ENCODE measurements at regions not wholly inside any gene's neighbourhood (a gene's known extent, or its start where the extent isn't known, plus 50 kb on each side); places are given as distances from the start of the nearest gene placed in this dataset.

DNA sequence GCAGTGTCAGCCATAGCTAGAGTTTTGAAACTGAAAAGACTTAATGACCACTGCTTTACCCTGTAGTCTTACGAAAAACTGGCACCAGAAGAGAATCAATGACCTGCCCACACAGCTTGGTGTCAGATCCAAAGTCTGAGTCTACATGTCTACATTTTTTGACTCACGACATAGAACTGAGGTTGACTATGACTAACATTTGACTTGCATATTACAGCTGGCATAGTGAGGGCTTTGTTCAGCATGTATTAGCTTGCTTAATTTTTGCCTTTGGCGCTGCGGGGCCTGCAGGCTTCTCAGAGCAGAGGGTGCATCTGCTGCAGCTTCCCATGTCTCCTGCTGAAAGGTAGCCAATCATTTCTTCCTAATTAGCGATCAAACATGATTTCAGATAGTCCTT lies 167.0 kb downstream of the EBLN2 start:
- no peaks in the 10 kb centered on the region for H3K27me3 ChIP-seq
- TF ChIP-seq POLR2AphosphoS5 (IDR thresholded peaks at IDR 0.05) (no peak), EP300 (IDR thresholded peaks at IDR 0.05) (no peak), POLR2A (IDR thresholded peaks at IDR 0.05) (no peak)
- TF ChIP-seq, protein P1, sequence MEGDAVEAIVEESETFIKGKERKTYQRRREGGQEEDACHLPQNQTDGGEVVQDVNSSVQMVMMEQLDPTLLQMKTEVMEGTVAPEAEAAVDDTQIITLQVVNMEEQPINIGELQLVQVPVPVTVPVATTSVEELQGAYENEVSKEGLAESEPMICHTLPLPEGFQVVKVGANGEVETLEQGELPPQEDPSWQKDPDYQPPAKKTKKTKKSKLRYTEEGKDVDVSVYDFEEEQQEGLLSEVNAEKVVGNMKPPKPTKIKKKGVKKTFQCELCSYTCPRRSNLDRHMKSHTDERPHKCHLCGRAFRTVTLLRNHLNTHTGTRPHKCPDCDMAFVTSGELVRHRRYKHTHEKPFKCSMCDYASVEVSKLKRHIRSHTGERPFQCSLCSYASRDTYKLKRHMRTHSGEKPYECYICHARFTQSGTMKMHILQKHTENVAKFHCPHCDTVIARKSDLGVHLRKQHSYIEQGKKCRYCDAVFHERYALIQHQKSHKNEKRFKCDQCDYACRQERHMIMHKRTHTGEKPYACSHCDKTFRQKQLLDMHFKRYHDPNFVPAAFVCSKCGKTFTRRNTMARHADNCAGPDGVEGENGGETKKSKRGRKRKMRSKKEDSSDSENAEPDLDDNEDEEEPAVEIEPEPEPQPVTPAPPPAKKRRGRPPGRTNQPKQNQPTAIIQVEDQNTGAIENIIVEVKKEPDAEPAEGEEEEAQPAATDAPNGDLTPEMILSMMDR (IDR thresholded peaks at IDR 0.05), result no peak
- no peak overlapping the region for H3K27ac ChIP-seq
- H3K36me3 ChIP-seq, result no peaks in the 10 kb centered on the region
- H3K4me3 ChIP-seq, result no peak overlapping the region
- peaks cover 5% of the 10 kb centered on the region for H3K4me1 ChIP-seq
- H3K9me3 ChIP-seq, result no peaks in the 10 kb centered on the region
- no peak for DNase-seq (ENCODE audit: low spot score in 2 of 2)
- WGBS, result 51% methylated on average over 5 of the region's 5 CpGs

DNA sequence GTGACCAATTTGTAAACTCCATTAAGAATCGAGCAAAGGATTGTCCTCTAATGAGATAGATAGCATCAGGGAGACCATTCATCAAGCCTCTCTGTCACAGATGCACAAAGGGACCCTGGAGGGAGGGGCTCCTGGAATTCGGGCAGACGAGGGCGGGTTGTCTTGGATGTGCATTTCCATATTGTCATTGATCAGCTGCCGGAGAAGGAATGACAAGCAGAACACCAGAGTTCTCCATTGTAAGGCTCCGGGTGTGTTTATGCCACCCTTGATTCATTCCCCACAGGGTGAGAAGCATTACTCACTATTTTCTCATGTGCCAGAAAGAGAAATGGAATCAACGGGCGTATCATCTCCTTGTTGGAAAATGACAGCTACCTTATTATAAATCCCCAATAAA lies 167.5 kb downstream of the EBLN2 start:
- DNase-seq (ENCODE audit: low spot score in 2 of 2), result no peak
- peaks cover 5% of the 10 kb centered on the region for H3K4me1 ChIP-seq
- WGBS, result 55% methylated on average over 8 of the region's 8 CpGs
- no peak for TF ChIP-seq POLR2A (IDR thresholded peaks at IDR 0.05)
- TF ChIP-seq POLR2AphosphoS5 (IDR thresholded peaks at IDR 0.05), result no peak
- TF ChIP-seq EP300 (IDR thresholded peaks at IDR 0.05), result no peak
- TF ChIP-seq, protein P1 (IDR thresholded peaks at IDR 0.05), result no peak
- no peak overlapping the region for H3K27ac ChIP-seq
- no peaks in the 10 kb centered on the region for H3K27me3 ChIP-seq
- H3K9me3 ChIP-seq, result no peaks in the 10 kb centered on the region
- H3K36me3 ChIP-seq, result no peaks in the 10 kb centered on the region
- H3K4me3 ChIP-seq, result no peak overlapping the region

DNA sequence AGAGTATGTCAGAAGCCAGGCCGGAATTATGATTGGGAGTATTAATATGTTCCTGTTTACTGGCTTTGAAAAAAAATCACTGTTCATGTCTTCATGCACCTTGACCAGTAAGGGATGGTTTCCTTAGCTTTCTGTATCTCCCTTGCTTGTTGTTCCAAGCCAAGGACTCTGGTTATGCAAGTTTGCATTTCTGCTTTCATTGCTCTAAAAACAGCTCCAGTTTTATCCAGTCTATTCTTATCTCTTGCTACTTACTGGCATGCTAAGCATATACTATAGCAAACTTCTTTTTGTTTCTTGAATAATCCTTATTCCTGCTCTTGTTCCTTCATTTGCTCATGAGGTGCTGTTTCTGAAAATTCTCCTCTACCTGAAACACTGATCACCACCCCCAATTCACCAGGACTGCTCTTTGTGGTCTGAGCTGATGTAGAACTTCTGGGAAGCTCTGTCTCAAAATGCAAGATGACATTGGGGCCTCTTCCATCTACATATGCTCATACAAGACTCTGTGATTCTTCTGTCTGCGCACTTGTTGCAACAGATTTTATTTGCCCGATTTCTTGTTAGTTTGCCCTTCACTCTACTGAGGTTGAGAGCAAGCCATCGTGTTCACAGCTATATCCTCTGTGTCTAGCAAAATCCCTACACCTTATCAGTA lies 173.0 kb downstream of the EBLN2 start:
- Histone ChIP-seq H3K4me1 (no peaks in the 10 kb centered on the region), H3K9me3 (no peaks in the 10 kb centered on the region), H3K27me3 (no peaks in the 10 kb centered on the region), H3K27ac (no peak overlapping the region), H3K4me3 (no peak overlapping the region), H3K36me3 (no peaks in the 10 kb centered on the region)
- TF ChIP-seq EP300 (IDR thresholded peaks at IDR 0.05), result no peak
- TF ChIP-seq POLR2AphosphoS5 (IDR thresholded peaks at IDR 0.05), result no peak
- TF ChIP-seq POLR2A (IDR thresholded peaks at IDR 0.05), result no peak
- TF ChIP-seq, protein P1 (IDR thresholded peaks at IDR 0.05), result no peak
- 94% methylated on average over 4 of the region's 4 CpGs for WGBS
- DNase-seq (ENCODE audit: low spot score in 2 of 2), result no peak

DNA sequence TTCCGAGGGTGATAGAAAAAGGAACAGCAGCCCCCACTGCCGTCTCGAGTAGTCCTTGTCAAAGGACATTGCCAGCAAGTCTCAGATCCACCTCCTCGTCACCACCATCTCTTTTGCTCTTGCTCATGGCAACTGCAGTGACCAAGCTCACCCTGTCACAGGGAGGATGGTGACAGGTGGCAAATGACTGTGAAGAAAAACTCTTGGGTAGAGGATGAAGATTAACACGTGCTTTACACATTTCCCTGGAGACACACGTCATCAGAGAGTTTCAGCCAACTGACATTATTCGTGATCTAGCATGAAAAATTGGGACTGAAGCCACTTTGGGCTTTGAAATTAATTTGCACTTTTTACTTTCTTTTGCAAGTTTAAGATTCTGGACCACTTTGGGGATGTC lies 174.3 kb downstream of the EBLN2 start:
- whole genome bisulfite sequencing, result 63% methylated on average over 7 of the region's 7 CpGs
- Histone ChIP-seq H3K36me3 (no peaks in the 10 kb centered on the region), H3K27ac (no peak overlapping the region)

DNA sequence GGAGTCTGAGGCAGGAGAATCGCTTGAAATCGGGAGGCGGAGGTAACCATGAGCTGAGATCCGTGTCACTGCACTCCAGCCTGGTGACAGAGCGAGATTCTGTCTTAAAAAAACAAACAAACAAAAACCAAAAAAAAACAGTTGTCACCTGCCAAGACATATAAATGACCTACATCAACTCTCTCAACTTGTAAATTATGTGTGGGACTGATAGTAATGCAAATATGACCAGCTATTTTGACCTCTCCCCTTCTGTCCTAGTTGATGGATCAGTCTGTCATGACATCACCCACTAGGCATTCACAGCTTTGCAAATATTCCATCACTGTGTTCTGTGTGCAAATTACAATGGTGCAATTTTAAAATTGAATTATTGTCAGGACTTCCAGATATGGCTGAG lies 175.4 kb downstream of the EBLN2 start:
- TF ChIP-seq EP300 (IDR thresholded peaks at IDR 0.05), result no peak
- TF ChIP-seq POLR2A (IDR thresholded peaks at IDR 0.05), result no peak
- TF ChIP-seq POLR2AphosphoS5 (IDR thresholded peaks at IDR 0.05), result no peak
- TF ChIP-seq, protein P1 (IDR thresholded peaks at IDR 0.05), result no peak
- Histone ChIP-seq H3K9me3 (no peaks in the 10 kb centered on the region), H3K27ac (no peak overlapping the region), H3K4me1 (no peaks in the 10 kb centered on the region), H3K27me3 (no peaks in the 10 kb centered on the region), H3K4me3 (no peak overlapping the region), H3K36me3 (no peaks in the 10 kb centered on the region)
- no peak for DNase-seq (ENCODE audit: low spot score in 2 of 2)
- 86% methylated on average over 5 of the region's 5 CpGs for whole genome bisulfite sequencing

More for the DNA sequence above, 174.3 kb downstream of the EBLN2 start:
- Histone ChIP-seq H3K4me3 (no peak overlapping the region), H3K27me3 (no peaks in the 10 kb centered on the region), H3K9me3 (no peaks in the 10 kb centered on the region), H3K4me1 (no peaks in the 10 kb centered on the region)
- no peak for TF ChIP-seq EP300 (IDR thresholded peaks at IDR 0.05)
- TF ChIP-seq, protein P1 (IDR thresholded peaks at IDR 0.05), result no peak
- TF ChIP-seq POLR2A (IDR thresholded peaks at IDR 0.05), result no peak
- no peak for TF ChIP-seq POLR2AphosphoS5 (IDR thresholded peaks at IDR 0.05)
- DNase-seq (ENCODE audit: low spot score in 2 of 2), result no peak
